WTC11 (cell line): ENCODE measurements at regions not wholly inside any gene's neighbourhood (a gene's known extent, or its start where the extent isn't known, plus 50 kb on each side); places are given as distances from the start of the nearest gene placed in this dataset.

ENCODE experiments used
- ATAC-seq: fragments of 200-7000 bp; cut with Tn5 transposase; 2 replicates; pipeline ENCODE4 v1.10.0; 2021; ENCODE audit warnings: mild to moderate bottlenecking, moderate library complexity
- CTCF ChIA-PET: fragments of 300-600 bp; sonication (Branson Sonifier 250); formaldehyde crosslinking; loops from one replicate; lab custom pipeline; 2021; ENCODE audit warnings: antibody characterized with exemption; lab: Charles Lee
- POLR2A ChIA-PET: fragments of 350-600 bp; sonication (Branson Sonifier 250); formaldehyde crosslinking; loops from one replicate; lab custom pipeline; 2021; ENCODE audit warnings: antibody characterized with exemption; lab: Charles Lee
- DNase-seq: peaks from one replicate; pipeline ENCODE4 v3.0.0; 2021; ENCODE audit warnings: low spot score
- H3K27ac Mint-ChIP-seq: 2 replicates; pipeline ENCODE4 v1.8.0; 2021; ENCODE audit warnings: mixed read lengths
- H3K27me3 Mint-ChIP-seq: 2 replicates; pipeline ENCODE4 v1.8.0; 2021; ENCODE audit warnings: low read depth, mild to moderate bottlenecking, moderate library complexity, mixed read lengths
- H3K36me3 Mint-ChIP-seq: 2 replicates; pipeline ENCODE4 v1.8.0; 2021; ENCODE audit warnings: mixed read lengths
- H3K4me1 Mint-ChIP-seq: 2 replicates; pipeline ENCODE4 v1.8.0; 2022; ENCODE audit warnings: mixed read lengths
- H3K4me3 Mint-ChIP-seq: 2 replicates; pipeline ENCODE4 v1.8.0; 2021; ENCODE audit warnings: mild to moderate bottlenecking, moderate library complexity, mixed read lengths
- H3K9me3 Mint-ChIP-seq: 2 replicates; pipeline ENCODE4 v1.8.0; 2021; ENCODE audit warnings: mixed read lengths
- AR ChIP-seq: fragments of 250-450 bp; sonication (Bioruptor Pico); IDR thresholded peaks from 2 replicates; pipeline ENCODE4 v1.9.0; 2021; ENCODE audit warnings: mild to moderate bottlenecking
- ATF2 ChIP-seq: sonication (generic); formaldehyde crosslinking; IDR thresholded peaks from 2 replicates; pipeline ENCODE4 v1.8.1; 2022; ENCODE audit warnings: low read depth, missing genetic modification reagents, borderline replicate concordance
- ESRRA ChIP-seq: sonication (generic); formaldehyde crosslinking; IDR thresholded peaks from 2 replicates; pipeline ENCODE4 v1.8.1; 2022; ENCODE audit warnings: mild to moderate bottlenecking, missing genetic modification reagents, borderline replicate concordance
- FOXJ3 ChIP-seq: sonication (generic); formaldehyde crosslinking; IDR thresholded peaks from 2 replicates; pipeline ENCODE4 v1.9.0; 2021; ENCODE audit warnings: missing genetic modification reagents, mild to moderate bottlenecking, borderline replicate concordance
- FOXP1 ChIP-seq: sonication (generic); formaldehyde crosslinking; IDR thresholded peaks from 2 replicates; pipeline ENCODE4 v1.8.0; 2022; ENCODE audit warnings: missing genetic modification reagents, mild to moderate bottlenecking, moderate library complexity, borderline replicate concordance
- IRF2 ChIP-seq: sonication (generic); formaldehyde crosslinking; IDR thresholded peaks from 2 replicates; pipeline ENCODE4 v1.8.0; 2022; ENCODE audit warnings: low read depth, missing genetic modification reagents, borderline replicate concordance
- NFYB ChIP-seq: sonication (generic); formaldehyde crosslinking; conservative IDR thresholded peaks from 2 replicates; pipeline ENCODE4 v1.8.0; 2022; ENCODE audit warnings: low read depth, missing genetic modification reagents
- PRRX2 ChIP-seq: fragments of 250-450 bp; sonication (Bioruptor Pico); IDR thresholded peaks from 2 replicates; pipeline ENCODE4 v1.8.0; 2021; ENCODE audit warnings: mild to moderate bottlenecking
- RELA ChIP-seq: sonication (generic); formaldehyde crosslinking; IDR thresholded peaks from 2 replicates; pipeline ENCODE4 v1.8.1; 2022; ENCODE audit warnings: missing genetic modification reagents, mild to moderate bottlenecking, borderline replicate concordance
- RORB ChIP-seq: fragments of 250-450 bp; sonication (Bioruptor Pico); IDR thresholded peaks from 2 replicates; pipeline ENCODE4 v1.9.0; 2021; ENCODE audit warnings: mild to moderate bottlenecking
- STAT6 ChIP-seq: sonication (generic); formaldehyde crosslinking; conservative IDR thresholded peaks from 2 replicates; pipeline ENCODE4 v1.8.1; 2023; ENCODE audit warnings: mild to moderate bottlenecking, low read depth, missing genetic modification reagents, moderate library complexity
- ZMAT4 ChIP-seq: fragments of 250-450 bp; sonication (Bioruptor Pico); IDR thresholded peaks from 2 replicates; pipeline ENCODE4 v1.9.0; 2021; ENCODE audit warnings: mild to moderate bottlenecking
- ZNF121 ChIP-seq: sonication (generic); formaldehyde crosslinking; IDR thresholded peaks from 2 replicates; pipeline ENCODE4 v1.8.0; 2023; ENCODE audit warnings: missing genetic modification reagents
- ZNF138 ChIP-seq: sonication (generic); formaldehyde crosslinking; conservative IDR thresholded peaks from 2 replicates; pipeline ENCODE4 v1.8.1; 2022; ENCODE audit warnings: mild to moderate bottlenecking, moderate library complexity, missing genetic modification reagents
- ZNF232 ChIP-seq: sonication (generic); formaldehyde crosslinking; IDR thresholded peaks from 2 replicates; pipeline ENCODE4 v1.8.0; 2022; ENCODE audit warnings: mild to moderate bottlenecking, missing genetic modification reagents
- ZNF317 ChIP-seq: sonication (generic); formaldehyde crosslinking; IDR thresholded peaks from 2 replicates; pipeline ENCODE4 v1.8.1; 2023; ENCODE audit warnings: low read depth, mild to moderate bottlenecking, moderate library complexity, missing genetic modification reagents, borderline replicate concordance
- ZNF423 ChIP-seq: fragments of 250-450 bp; sonication (Bioruptor Pico); IDR thresholded peaks from 2 replicates; pipeline ENCODE4 v2.1.2; 2022; ENCODE audit warnings: mild to moderate bottlenecking, moderate library complexity
- ZNF425 ChIP-seq: fragments of 250-450 bp; sonication (Bioruptor Pico); conservative IDR thresholded peaks from 2 replicates; pipeline ENCODE4 v1.9.0; 2021; ENCODE audit warnings: mild to moderate bottlenecking
- TF ChIP-seq, protein P1 (sequence below): sonication (generic); formaldehyde crosslinking; IDR thresholded peaks from 2 replicates; pipeline ENCODE4 v1.8.1; 2022; ENCODE audit warnings: missing genetic modification reagents, borderline replicate concordance
- TF ChIP-seq, protein P2 (sequence below): sonication (generic); formaldehyde crosslinking; IDR thresholded peaks from 2 replicates; pipeline ENCODE4 v1.8.0; 2022; ENCODE audit warnings: mild to moderate bottlenecking, missing genetic modification reagents
- TF ChIP-seq, protein P3 (sequence below): sonication (generic); formaldehyde crosslinking; IDR thresholded peaks from 2 replicates; pipeline ENCODE4 v1.8.1; 2022; ENCODE audit warnings: low read depth, mild to moderate bottlenecking, moderate library complexity, missing genetic modification reagents, borderline replicate concordance

GRCh38 chr12:88383405-88383804 lies 196.9 kb downstream of the KITLG start:
- no peaks in the 10 kb centered on the region for H3K4me1 Mint-ChIP-seq
- CTCF ChIA-PET: no interaction called here
- no peak for ATAC-seq
- DNase-seq: no peak
- no peak overlapping the region for H3K4me3 Mint-ChIP-seq
- H3K27me3 Mint-ChIP-seq: no peaks in the 10 kb centered on the region
- TF ChIP-seq, protein P1, sequence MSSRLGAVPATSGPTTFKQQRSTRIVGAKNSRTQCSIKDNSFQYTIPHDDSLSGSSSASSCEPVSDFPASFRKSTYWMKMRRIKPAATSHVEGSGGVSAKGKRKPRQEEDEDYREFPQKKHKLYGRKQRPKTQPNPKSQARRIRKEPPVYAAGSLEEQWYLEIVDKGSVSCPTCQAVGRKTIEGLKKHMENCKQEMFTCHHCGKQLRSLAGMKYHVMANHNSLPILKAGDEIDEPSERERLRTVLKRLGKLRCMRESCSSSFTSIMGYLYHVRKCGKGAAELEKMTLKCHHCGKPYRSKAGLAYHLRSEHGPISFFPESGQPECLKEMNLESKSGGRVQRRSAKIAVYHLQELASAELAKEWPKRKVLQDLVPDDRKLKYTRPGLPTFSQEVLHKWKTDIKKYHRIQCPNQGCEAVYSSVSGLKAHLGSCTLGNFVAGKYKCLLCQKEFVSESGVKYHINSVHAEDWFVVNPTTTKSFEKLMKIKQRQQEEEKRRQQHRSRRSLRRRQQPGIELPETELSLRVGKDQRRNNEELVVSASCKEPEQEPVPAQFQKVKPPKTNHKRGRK (CRISPR knock-in tag): no peak
- TF ChIP-seq RELA (CRISPR knock-in tag) (no peak), FOXP1 (CRISPR knock-in tag) (no peak), ZNF317 (no peak), IRF2 (CRISPR knock-in tag) (no peak), STAT6 (CRISPR knock-in tag) (no peak), AR (CRISPR knock-in tag) (no peak), PRRX2 (no peak)
- TF ChIP-seq, protein P2, sequence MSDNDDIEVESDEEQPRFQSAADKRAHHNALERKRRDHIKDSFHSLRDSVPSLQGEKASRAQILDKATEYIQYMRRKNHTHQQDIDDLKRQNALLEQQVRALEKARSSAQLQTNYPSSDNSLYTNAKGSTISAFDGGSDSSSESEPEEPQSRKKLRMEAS (CRISPR knock-in tag): no peak
- peaks cover 23% of the 10 kb centered on the region for H3K9me3 Mint-ChIP-seq
- POLR2A ChIA-PET: no interaction called here
- H3K36me3 Mint-ChIP-seq: no peaks in the 10 kb centered on the region
- no peak overlapping the region for H3K27ac Mint-ChIP-seq

DNA sequence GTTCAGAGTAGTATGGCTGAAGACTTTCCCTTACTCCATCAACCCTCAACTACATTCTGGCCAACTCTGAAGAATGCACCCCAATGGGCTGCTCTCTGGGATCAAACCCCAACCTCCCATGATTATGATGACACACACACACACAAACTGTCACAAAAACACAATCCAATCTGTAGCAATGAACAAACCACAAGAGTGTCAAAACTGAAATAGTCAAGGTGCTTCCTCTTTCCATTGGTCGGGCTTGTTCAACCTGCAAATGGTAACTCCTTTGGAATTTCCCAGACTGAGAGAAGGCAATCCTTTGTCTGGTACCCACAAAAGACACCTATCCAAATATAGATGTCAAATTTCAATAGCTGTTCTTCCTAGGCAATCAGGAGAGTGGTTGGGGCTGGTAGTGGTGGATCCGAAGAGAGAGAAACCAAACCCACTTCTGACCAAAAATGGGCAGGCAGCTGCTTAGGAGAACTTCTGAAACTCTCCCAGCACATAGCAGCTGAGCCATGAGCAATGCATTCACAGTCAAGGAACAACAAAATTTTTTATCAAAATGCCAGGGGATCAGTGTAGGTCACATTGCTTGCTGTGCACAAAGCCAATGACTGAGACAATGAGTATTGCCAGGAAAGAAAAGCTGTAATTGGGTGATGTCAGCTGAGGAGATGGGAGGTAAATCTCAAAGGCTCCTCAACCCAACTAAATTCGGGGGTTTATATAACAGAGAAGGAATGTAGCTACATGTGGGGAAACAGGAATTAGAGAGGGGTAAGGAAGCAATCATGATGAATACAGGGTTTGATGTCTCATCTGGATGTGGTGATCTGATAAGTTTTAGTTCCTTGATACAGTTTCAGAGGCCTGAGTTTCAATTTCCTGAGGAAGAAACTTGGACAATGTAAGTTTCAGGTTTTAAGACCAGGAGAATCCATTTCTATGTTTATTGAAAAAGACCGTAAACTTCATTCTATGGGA lies 191.4 kb downstream of the KITLG start:
- CTCF ChIA-PET: no interaction called here
- Mint-ChIP-seq H3K36me3 (no peaks in the 10 kb centered on the region), H3K4me1 (no peaks in the 10 kb centered on the region; the same call in 1 of the 2 replicates)
- TF ChIP-seq ZMAT4: no peak
- no peak for TF ChIP-seq ZNF138 (CRISPR knock-in tag)
- TF ChIP-seq ZNF232 (CRISPR knock-in tag): no peak
- no peak for TF ChIP-seq ZNF121 (CRISPR knock-in tag)
- TF ChIP-seq, protein P3, sequence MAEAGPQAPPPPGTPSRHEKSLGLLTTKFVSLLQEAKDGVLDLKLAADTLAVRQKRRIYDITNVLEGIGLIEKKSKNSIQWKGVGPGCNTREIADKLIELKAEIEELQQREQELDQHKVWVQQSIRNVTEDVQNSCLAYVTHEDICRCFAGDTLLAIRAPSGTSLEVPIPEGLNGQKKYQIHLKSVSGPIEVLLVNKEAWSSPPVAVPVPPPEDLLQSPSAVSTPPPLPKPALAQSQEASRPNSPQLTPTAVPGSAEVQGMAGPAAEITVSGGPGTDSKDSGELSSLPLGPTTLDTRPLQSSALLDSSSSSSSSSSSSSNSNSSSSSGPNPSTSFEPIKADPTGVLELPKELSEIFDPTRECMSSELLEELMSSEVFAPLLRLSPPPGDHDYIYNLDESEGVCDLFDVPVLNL (CRISPR knock-in tag): no peak
- TF ChIP-seq NFYB (CRISPR knock-in tag): no peak
- TF ChIP-seq ESRRA (CRISPR knock-in tag): no peak
- TF ChIP-seq ZNF423 (CRISPR knock-in tag): no peak
- TF ChIP-seq ATF2 (CRISPR knock-in tag): no peak
- no peak for TF ChIP-seq ZNF425 (CRISPR knock-in tag)
- no peak for TF ChIP-seq FOXJ3 (CRISPR knock-in tag)
- TF ChIP-seq RORB (CRISPR knock-in tag): no peak
- TF ChIP-seq, all 79 proteins: peak for 0
- Mint-ChIP-seq H3K9me3 (peaks cover 9% of the 10 kb centered on the region), H3K27me3 (no peaks in the 10 kb centered on the region), H3K4me3 (no peak overlapping the region), H3K27ac (no peak overlapping the region)
- DNase-seq (no peak), ATAC-seq (no peak)
- POLR2A ChIA-PET: no interaction called here
